H1 (cell line): ENCODE measurements at regions not wholly inside any gene's neighbourhood (a gene's known extent, or its start where the extent isn't known, plus 50 kb on each side); places are given as distances from the start of the nearest gene placed in this dataset.

Experiments used
- CTCF ChIP-seq, 3 experiments: IDR thresholded peaks; 1 replicate in 2 of 3; 2 replicates in 1 of 3; pipeline versions ENCODE4 v1.5.1 to v1.6.1; 2011; ENCODE audit warnings: low read length in 3 of 3, mild to moderate bottlenecking in 3 of 3, inconsistent platforms in 2 of 3, low read depth in 1 of 3, moderate library complexity in 1 of 3; ENCODE audit not compliant: insufficient read depth in 1 of 3; ENCODE audit errors: control extremely low read depth in 1 of 3
- KDM1A ChIP-seq: fragments of 200-600, 300-600 bp; sonication (generic); IDR thresholded peaks from 2 replicates; pipeline ENCODE4 v1.7.1; 2016; ENCODE audit warnings: mild to moderate bottlenecking, low read length, borderline replicate concordance
- POLR2A ChIP-seq, 2 experiments: IDR thresholded peaks; 1 replicate in 1 of 2; 2 replicates in 1 of 2; pipeline ENCODE4 v1.6.1; 2011; ENCODE audit warnings: low read depth in 2 of 2, low read length in 2 of 2, mild to moderate bottlenecking in 2 of 2; ENCODE audit errors: control extremely low read depth in 1 of 2
- POLR2AphosphoS5 ChIP-seq: IDR thresholded peaks from 2 replicates; pipeline ENCODE4 v1.6.1; 2011; ENCODE audit warnings: low read depth, low read length

GRCh38 chr7:131109011-131109758 is 218.5 kb upstream of the MKLN1 start:
- TF ChIP-seq POLR2A (IDR thresholded peaks at IDR 0.05; ENCODE audit: control extremely low read depth in 1 of 2, low read depth in 2 of 2, low read length in 2 of 2) = no peak
- no peak for TF ChIP-seq KDM1A
- no peak for TF ChIP-seq CTCF (IDR thresholded peaks at IDR 0.05; ENCODE audit: control extremely low read depth in 1 of 3, insufficient read depth in 1 of 3, low read depth in 1 of 3, low read length in 3 of 3)
- TF ChIP-seq POLR2AphosphoS5 = no peak
